ENCODE measurements at regions not wholly inside any gene's neighbourhood (a gene's known extent, or its start where the extent isn't known, plus 50 kb on each side); places are given as distances from the start of the nearest gene placed in this dataset.

DNA sequence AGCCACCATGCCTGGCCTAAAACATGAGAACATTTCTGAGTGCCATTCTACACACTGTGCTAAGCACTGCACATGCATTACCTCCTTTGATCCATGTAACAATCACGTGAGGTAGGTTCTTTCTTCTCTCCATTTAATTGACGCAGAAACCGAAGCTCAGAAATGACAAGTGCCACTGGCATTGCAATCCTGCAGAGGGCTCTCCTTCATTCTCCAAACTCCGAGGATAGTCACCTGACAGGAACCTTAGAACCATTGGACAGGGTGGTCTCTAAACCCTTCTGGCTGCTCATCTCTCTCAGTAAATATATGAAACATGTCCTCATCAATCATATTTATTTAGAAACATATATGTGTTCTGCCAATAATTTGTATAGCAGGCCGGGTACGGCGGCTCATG lies 167.1 kb upstream of the JUN start:
- TF ChIP-seq, protein P1, sequence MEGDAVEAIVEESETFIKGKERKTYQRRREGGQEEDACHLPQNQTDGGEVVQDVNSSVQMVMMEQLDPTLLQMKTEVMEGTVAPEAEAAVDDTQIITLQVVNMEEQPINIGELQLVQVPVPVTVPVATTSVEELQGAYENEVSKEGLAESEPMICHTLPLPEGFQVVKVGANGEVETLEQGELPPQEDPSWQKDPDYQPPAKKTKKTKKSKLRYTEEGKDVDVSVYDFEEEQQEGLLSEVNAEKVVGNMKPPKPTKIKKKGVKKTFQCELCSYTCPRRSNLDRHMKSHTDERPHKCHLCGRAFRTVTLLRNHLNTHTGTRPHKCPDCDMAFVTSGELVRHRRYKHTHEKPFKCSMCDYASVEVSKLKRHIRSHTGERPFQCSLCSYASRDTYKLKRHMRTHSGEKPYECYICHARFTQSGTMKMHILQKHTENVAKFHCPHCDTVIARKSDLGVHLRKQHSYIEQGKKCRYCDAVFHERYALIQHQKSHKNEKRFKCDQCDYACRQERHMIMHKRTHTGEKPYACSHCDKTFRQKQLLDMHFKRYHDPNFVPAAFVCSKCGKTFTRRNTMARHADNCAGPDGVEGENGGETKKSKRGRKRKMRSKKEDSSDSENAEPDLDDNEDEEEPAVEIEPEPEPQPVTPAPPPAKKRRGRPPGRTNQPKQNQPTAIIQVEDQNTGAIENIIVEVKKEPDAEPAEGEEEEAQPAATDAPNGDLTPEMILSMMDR (conservative IDR thresholded peaks at IDR 0.05; ENCODE audit: low read depth, low read length), result peak; percentile 32; the same call in 1 of the 2 replicates
- no peak for TF ChIP-seq EZH2 (IDR thresholded peaks at IDR 0.05; ENCODE audit: borderline replicate concordance, low read depth, low read length, poor library complexity, severe bottlenecking)

All from A673 (cell line).